Tibial artery (tissue), 4 donors: ENCODE measurements at regions not wholly inside any gene's neighbourhood (a gene's known extent, or its start where the extent isn't known, plus 50 kb on each side); places are given as distances from the start of the nearest gene placed in this dataset.
"Not testable (repeated sequence)": the region's sequence is repeated elsewhere in the genome, so short reads cannot be mapped to it uniquely, and the experiment has no call there.

ENCODE experiments used
- DNase-seq, 2 donors: peaks; one replicate each; pipeline ENCODE4 v3.0.0-alpha.2; 2019
- H3K27ac ChIP-seq, 2 donors: fragments of 200-600 bp; sonication (generic) in 1 of 2; 1 replicate in 1 of 2; 2 replicates in 1 of 2; pipeline ENCODE4 v1.5.1; 2018 to 2019; ENCODE audit warnings: mild to moderate bottlenecking in 1 of 2
- H3K27me3 ChIP-seq, 2 donors: fragments of 200-600 bp; sonication (generic) in 1 of 2; one replicate each; pipeline versions ENCODE4 v1.5.1 to v1.6.0; 2016 to 2019
- H3K36me3 ChIP-seq, 3 donors: fragments of 200-600 bp; sonication (generic) in 2 of 3; one replicate each; pipeline ENCODE4 v1.5.1; 2016 to 2019; ENCODE audit warnings: mild to moderate bottlenecking in 2 of 3
- H3K4me1 ChIP-seq, 4 donors: fragments of 200-600 bp; sonication (generic) in 2 of 4; 1 replicate in 3 of 4; 2 replicates in 1 of 4; pipeline ENCODE4 v1.5.1; 2016 to 2019
- H3K4me3 ChIP-seq, 2 donors: fragments of 200-600 bp; sonication (generic) in 1 of 2; 1 replicate in 1 of 2; 2 replicates in 1 of 2; pipeline ENCODE4 v1.5.1; 2018 to 2019; ENCODE audit warnings: mild to moderate bottlenecking in 2 of 2
- H3K9me3 ChIP-seq, 3 donors: fragments of 200-600 bp; sonication (generic) in 1 of 3; one replicate each; pipeline ENCODE4 v1.5.1; 2016 to 2019
- intact Hi-C: fragments of 100-400 bp; cut with DNase I; formaldehyde crosslinking; loops from one replicate; pipeline ENCODE4 v1.15.0; 2023; ENCODE audit warnings: low total_unique reads
- TF ChIP-seq, protein P1 (sequence below), 2 experiments: fragments of 200-600 bp in 1 of 2; fragments of 450-650 bp in 1 of 2; IDR thresholded peaks; one replicate each; pipeline ENCODE4 v1.5.1; 2017 to 2019; ENCODE audit warnings: antibody characterized with exemption in 2 of 2, mild to moderate bottlenecking in 1 of 2, moderate library complexity in 1 of 2

DNA sequence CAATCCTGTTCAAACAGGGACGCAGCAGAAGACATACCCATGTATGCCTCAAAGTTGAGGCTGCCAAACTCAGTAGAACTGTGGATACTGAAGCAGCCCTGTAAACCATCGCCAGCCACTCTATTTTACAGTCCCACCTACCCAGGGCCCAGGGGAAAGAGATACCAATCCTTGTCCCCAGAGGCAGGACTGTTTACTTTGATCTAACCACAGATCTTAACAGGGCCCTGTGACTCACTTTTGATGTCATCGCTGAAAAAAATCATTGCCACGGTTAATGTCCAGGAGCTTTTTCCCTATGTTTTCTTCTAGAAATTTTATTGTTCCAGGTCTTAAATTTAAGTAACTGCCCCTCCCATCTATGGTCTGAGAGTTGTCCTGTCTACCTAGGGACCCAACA is 538.4 kb upstream of the NCAM2 start:
- DNase-seq = no peak
- intact Hi-C loops = no loop called here
- Histone ChIP-seq H3K27me3 (no peaks in the 10 kb centered on the region), H3K36me3 (no peaks in the 10 kb centered on the region), H3K4me1 (no peaks in the 10 kb centered on the region), H3K9me3 (no peaks in the 10 kb centered on the region), H3K27ac (no peak overlapping the region), H3K4me3 (no peak overlapping the region)
- TF ChIP-seq, protein P1, sequence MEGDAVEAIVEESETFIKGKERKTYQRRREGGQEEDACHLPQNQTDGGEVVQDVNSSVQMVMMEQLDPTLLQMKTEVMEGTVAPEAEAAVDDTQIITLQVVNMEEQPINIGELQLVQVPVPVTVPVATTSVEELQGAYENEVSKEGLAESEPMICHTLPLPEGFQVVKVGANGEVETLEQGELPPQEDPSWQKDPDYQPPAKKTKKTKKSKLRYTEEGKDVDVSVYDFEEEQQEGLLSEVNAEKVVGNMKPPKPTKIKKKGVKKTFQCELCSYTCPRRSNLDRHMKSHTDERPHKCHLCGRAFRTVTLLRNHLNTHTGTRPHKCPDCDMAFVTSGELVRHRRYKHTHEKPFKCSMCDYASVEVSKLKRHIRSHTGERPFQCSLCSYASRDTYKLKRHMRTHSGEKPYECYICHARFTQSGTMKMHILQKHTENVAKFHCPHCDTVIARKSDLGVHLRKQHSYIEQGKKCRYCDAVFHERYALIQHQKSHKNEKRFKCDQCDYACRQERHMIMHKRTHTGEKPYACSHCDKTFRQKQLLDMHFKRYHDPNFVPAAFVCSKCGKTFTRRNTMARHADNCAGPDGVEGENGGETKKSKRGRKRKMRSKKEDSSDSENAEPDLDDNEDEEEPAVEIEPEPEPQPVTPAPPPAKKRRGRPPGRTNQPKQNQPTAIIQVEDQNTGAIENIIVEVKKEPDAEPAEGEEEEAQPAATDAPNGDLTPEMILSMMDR (IDR thresholded peaks at IDR 0.05) = no peak

DNA sequence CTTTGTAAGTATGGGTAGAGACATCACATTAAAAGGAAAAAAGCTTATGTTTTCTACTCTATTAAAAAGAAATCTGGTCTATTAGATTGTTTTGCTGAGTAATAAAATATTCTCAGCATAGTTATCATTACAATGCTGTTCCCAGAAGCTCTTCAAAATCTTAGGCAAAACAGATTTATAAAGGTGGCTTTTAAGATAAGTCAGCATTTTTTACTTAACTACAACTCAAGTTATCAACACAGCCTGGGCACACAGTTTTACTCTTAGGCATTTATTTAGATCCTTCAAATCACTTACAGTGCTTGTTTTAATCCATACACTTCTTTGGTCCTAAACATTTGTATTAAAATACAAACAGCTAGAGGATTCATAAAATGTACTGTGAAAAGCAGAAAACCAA is 534.8 kb upstream of the NCAM2 start:
- no peaks in the 10 kb centered on the region for H3K36me3 ChIP-seq
- no peaks in the 10 kb centered on the region for H3K9me3 ChIP-seq
- no peak overlapping the region for H3K27ac ChIP-seq
- intact Hi-C loops = no loop called here
- TF ChIP-seq, protein P1 (IDR thresholded peaks at IDR 0.05) = no peak
- H3K4me1 ChIP-seq = no peaks in the 10 kb centered on the region
- no peak for DNase-seq
- H3K4me3 ChIP-seq = no peak overlapping the region
- H3K27me3 ChIP-seq = no peaks in the 10 kb centered on the region

DNA sequence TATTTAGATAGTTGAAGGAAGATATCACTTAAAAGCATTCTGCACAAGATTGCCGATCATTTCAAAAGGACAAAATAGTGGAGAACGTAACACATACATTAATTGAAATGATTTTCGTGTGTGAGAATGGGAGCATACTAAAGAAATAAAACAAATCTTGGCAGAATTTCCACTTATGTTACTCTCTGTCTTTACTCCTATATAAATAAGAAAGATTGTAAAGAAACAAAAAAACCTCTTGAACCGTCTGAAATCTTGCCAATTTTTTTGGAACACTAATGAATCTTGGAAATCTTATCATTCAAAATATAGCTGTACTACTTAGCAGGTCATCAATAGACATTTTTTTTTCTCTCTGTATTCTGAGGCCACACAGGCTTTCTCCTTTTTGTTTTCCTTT is 528.8 kb upstream of the NCAM2 start:
- no peak for DNase-seq
- Histone ChIP-seq H3K27me3 (no peaks in the 10 kb centered on the region), H3K4me3 (no peak overlapping the region), H3K4me1 (no peaks in the 10 kb centered on the region), H3K9me3 (no peaks in the 10 kb centered on the region), H3K27ac (no peak overlapping the region), H3K36me3 (no peaks in the 10 kb centered on the region)
- TF ChIP-seq, protein P1 (IDR thresholded peaks at IDR 0.05) = no peak
- intact Hi-C loops = no loop called here

DNA sequence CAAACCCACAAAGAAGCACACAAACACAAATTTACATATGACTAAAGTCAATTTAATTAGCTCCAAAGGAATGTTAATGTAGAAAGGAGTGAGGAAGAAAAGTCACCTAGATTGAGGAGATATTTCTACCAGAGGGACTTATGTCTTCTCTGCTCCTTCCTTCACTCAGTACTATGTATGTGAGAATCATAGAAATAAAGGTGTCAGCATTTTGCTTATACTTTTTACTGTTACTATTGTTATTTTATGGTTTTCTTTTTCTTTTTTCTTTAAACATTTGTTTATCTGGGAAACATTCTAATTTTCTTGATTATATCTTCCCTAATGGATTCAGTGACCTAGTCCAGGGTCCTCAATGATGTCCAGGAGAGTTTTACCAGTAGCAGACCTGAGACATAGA is 511.9 kb upstream of the NCAM2 start:
- Histone ChIP-seq H3K4me3 (no peak overlapping the region), H3K27me3 (no peaks in the 10 kb centered on the region), H3K36me3 (no peaks in the 10 kb centered on the region), H3K4me1 (no peaks in the 10 kb centered on the region), H3K9me3 (no peaks in the 10 kb centered on the region), H3K27ac (no peak overlapping the region)
- TF ChIP-seq, protein P1 (IDR thresholded peaks at IDR 0.05) = no peak
- DNase-seq = no peak
- intact Hi-C loops = no loop called here

DNA sequence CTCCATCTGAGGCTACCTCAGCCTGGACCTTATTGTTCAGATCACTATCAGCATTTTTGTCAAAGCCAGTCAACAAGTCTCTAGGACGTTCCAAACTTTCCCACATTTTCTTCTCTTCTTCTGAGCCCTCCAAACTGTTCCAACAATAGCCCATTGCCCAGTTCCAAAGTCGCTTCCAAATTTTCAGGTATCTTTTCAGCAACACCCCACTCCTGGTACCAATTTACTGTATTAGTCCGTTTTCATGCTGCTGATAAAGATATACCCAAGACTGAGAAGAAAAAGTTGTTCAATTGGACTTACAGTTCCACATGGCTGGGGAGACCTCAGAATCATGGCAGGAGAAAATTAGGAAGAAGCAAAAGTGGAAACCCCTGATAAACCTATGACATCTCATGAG is 495.3 kb upstream of the NCAM2 start:
- not testable (repeated sequence) for H3K27ac ChIP-seq, H3K4me1 ChIP-seq
- peaks cover 0 to 18% (median 11%) of the 10 kb centered on the region in 3 donors for H3K9me3 ChIP-seq

DNA sequence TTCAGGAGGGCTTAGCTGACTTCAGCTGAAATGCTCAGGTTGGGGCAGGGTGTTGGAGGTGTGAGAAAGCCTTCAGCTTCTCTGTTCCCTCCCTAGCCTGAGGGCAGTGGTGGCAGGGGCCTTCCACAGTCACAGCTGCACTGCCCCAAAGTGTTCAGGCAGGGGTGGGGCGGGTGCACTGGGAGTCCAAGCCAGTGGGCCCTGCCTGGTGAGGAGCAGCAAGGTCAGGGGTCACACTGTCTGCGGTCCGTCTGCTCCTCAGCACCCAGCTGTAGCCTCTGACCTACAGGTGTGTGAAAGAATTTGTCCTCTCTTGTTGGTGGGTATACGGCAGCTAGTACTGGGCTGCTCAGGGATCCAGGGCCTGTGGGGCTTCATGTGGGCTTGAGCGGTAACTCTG is 490.4 kb upstream of the NCAM2 start:
- H3K4me1 ChIP-seq = no peaks in the 10 kb centered on the region
- peaks cover 0 to 7% (median 6%) of the 10 kb centered on the region in 3 donors for H3K9me3 ChIP-seq
- no peak overlapping the region for H3K4me3 ChIP-seq
- H3K27me3 ChIP-seq = no peaks in the 10 kb centered on the region
- DNase-seq = no peak
- intact Hi-C loops = no loop called here
- TF ChIP-seq, protein P1 (IDR thresholded peaks at IDR 0.05) = no peak
- H3K27ac ChIP-seq = no peak overlapping the region
- H3K36me3 ChIP-seq = no peaks in the 10 kb centered on the region

More for the DNA sequence above, 495.3 kb upstream of the NCAM2 start:
- H3K4me3 ChIP-seq, H3K27me3 ChIP-seq, DNase-seq, intact Hi-C loops, H3K36me3 ChIP-seq: not testable (repeated sequence)
